PC-3 (cell line): ENCODE measurements at regions not wholly inside any gene's neighbourhood (a gene's known extent, or its start where the extent isn't known, plus 50 kb on each side); places are given as distances from the start of the nearest gene placed in this dataset.

Experiments used
- EZH2 ChIP-seq: fragments of 300-600 bp; sonication (generic); IDR thresholded peaks from one replicate; pipeline ENCODE4 v1.6.1; 2017; ENCODE audit warnings: antibody characterized with exemption, mild to moderate bottlenecking, low read length; ENCODE audit not compliant: unreplicated experiment
- EZH2phosphoT487 ChIP-seq: fragments of 300-600 bp; sonication (generic); IDR thresholded peaks from 2 replicates; pipeline ENCODE4 v1.6.1; 2018; ENCODE audit warnings: mild to moderate bottlenecking, antibody characterized with exemption, low read length, borderline replicate concordance
- TF ChIP-seq, protein P1 (sequence below): fragments of 300-600 bp; sonication (generic); conservative IDR thresholded peaks from 2 replicates; pipeline ENCODE4 v1.5.1; 2017; ENCODE audit warnings: antibody characterized with exemption, low read depth, mild to moderate bottlenecking, low read length

DNA sequence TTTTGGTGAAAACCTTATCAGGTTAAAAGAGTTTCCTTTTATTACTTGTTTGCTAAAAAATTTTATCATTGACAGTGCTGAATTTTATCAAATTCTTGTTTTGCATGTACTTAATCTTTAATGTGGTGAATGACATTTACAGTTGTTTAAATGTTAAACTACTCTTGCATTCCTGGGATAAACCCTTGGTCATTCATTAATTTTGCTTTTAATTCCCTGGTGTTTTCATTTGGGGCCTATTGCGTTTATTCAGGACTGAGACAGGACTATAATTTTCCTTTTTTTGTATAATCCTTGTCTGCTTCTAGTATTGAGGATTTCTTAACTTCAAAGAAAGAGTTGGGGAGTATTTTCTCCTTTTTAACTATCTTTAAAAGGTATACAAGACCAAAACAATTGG lies 98.7 kb upstream of the TLL1 start:
- no peak for TF ChIP-seq EZH2
- TF ChIP-seq, protein P1, sequence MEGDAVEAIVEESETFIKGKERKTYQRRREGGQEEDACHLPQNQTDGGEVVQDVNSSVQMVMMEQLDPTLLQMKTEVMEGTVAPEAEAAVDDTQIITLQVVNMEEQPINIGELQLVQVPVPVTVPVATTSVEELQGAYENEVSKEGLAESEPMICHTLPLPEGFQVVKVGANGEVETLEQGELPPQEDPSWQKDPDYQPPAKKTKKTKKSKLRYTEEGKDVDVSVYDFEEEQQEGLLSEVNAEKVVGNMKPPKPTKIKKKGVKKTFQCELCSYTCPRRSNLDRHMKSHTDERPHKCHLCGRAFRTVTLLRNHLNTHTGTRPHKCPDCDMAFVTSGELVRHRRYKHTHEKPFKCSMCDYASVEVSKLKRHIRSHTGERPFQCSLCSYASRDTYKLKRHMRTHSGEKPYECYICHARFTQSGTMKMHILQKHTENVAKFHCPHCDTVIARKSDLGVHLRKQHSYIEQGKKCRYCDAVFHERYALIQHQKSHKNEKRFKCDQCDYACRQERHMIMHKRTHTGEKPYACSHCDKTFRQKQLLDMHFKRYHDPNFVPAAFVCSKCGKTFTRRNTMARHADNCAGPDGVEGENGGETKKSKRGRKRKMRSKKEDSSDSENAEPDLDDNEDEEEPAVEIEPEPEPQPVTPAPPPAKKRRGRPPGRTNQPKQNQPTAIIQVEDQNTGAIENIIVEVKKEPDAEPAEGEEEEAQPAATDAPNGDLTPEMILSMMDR: no peak
- TF ChIP-seq EZH2phosphoT487: no peak
